H1 (cell line): ENCODE measurements at regions not wholly inside any gene's neighbourhood (a gene's known extent, or its start where the extent isn't known, plus 50 kb on each side); places are given as distances from the start of the nearest gene placed in this dataset.

Experiments
- ASH2L ChIP-seq: fragments of 200-600, 300-600 bp; sonication (generic); IDR thresholded peaks from one replicate; pipeline ENCODE4 v1.7.1; 2017; ENCODE audit warnings: low read length
- CBX8 ChIP-seq: fragments of 300-800, 300-1000 bp; sonication (generic); IDR thresholded peaks from 2 replicates; pipeline ENCODE4 v1.7.1; 2016; ENCODE audit warnings: low read depth, low read length, borderline replicate concordance
- E2F6 ChIP-seq: IDR thresholded peaks from 2 replicates; pipeline ENCODE4 v1.6.1; 2012; ENCODE audit warnings: inconsistent platforms
- MAFK ChIP-seq: IDR thresholded peaks from 2 replicates; pipeline ENCODE4 v1.6.1; 2012; ENCODE audit warnings: low read depth, mild to moderate bottlenecking, improper control_type of control experiment, low read length
- POLR2A ChIP-seq, 2 experiments: IDR thresholded peaks; 1 replicate in 1 of 2; 2 replicates in 1 of 2; pipeline ENCODE4 v1.6.1; 2011; ENCODE audit warnings: low read depth in 2 of 2, low read length in 2 of 2, mild to moderate bottlenecking in 2 of 2; ENCODE audit errors: control extremely low read depth in 1 of 2
- RFX5 ChIP-seq: IDR thresholded peaks from 2 replicates; pipeline ENCODE4 v1.6.1; 2011; ENCODE audit warnings: low read depth, low read length, improper control_type of control experiment, borderline replicate concordance

DNA sequence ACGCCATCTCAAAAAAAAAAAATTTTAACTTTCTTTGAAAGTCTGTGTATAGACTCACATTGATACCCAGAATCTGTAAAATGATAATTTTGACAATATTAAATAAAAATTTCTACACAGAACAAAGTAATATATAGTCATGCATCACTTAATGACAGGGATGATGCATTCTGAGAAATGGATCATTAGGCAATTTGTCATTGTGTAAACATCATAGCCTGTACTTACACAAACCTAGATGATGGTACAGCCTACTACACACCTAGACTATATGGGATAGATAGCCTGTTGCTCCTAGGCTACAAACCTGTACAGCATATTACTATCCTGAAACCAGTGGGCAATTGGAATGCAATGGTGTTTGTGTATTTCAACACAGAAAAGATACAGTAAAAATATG is 107.7 kb downstream of the BLTP1 start (continued):
- TF ChIP-seq E2F6 (no peak), POLR2A (IDR thresholded peaks at IDR 0.05; ENCODE audit: control extremely low read depth in 1 of 2, low read depth in 2 of 2, low read length in 2 of 2) (no peak), MAFK (no peak), CBX8 (no peak), ASH2L (no peak), RFX5 (no peak)
